COLO829 (cell line): ENCODE measurements at regions not wholly inside any gene's neighbourhood (a gene's known extent, or its start where the extent isn't known, plus 50 kb on each side); places are given as distances from the start of the nearest gene placed in this dataset.

Experiments
- DNase-seq: peaks from one replicate; pipeline ENCODE4 v3.0.0; 2012; ENCODE audit warnings: low spot score

DNA sequence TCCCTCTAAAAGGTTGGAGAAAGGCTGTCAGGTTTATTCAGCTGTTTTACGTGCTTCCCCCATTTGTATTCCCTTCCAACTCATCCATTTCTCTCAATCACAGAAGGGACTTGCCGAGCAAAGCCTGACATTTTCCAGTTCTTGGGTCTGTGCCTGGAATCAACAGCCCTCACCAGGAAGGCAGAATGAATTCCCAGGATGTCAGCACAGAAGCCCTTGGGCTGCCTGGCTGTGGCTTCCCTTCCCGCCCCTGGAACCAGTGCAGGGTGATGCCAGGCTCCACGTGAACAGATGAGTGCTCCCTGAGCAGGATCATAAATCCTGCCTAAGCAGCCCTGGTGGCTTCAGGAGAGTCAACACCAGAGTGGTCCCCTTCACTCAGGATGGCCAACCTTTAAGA lies 86.1 kb upstream of the CD83 start:
- no peak for DNase-seq

DNA sequence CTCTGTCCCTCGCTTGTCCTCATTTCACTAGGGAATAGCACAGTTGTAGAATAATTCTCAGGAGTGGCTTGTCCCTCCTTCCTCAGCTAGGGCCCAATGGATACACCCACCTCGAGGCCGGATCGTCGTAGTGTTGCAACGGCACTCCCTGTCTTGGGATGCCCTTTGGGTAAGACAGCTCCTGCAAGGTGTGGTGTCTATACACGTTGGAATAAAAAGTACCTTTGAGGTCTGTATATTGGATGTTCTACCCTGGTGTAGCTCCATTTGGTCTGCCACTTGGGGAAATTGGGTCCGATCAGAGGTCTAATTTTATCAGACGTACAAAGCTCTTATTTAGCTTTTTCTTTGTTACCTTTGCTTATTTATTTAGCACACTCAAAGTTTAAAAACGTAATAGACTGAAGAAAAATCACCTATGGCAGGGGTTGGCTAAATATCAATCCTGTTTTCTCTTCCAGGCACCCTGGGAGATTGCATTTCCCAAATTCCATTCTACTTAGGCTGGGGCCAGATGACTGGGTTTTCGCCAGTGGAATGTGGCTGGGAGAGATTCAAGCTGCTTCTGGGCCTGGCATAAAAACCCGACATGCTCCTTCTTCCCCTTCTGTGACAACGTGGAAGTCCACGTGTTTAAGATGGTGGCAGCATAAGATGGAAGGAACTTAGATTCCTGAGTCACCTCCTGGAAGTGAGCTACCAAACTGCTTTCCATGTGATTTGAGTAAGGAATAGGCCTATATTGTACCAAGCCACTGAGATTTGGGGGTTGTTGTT lies 82.3 kb upstream of the CD83 start:
- no peak for DNase-seq

DNA sequence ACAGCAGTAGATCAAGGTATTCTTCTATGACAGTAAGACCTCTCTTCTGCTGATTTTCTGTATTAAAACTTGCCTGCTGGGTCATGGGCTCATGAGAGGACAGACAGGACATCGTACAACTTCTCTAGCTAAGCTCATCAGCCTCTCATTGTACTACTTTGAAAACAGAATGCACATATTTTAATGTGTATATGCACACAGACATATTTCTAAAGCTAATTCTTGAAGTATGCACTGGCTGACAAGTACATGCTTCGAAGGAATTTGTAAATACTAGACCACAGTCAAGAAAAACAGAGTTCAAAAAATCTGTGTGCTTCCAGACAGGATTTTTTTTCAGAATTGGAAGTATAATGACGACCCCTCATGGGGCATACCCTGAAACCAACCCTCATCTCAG lies 81.7 kb upstream of the CD83 start:
- DNase-seq: no peak

DNA sequence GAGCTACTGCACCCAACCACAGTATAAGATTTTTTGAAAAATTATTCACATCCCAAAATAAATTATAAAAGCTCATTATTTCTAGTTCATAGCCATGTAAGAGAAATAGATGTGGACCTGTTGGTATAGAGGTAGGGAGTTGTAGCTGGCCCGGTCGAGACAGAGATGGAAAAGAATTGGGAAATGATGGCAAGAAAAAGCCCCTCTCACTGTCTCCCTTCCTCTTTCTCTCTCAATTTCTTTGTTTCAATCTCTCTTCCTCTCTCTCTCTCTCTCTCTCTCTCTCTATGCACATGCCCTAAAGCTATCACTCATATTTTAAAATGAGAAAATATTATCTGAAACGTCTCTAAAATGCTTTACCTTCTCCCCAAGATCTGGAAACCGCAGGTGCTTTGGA lies 80.7 kb upstream of the CD83 start:
- no peak for DNase-seq

DNA sequence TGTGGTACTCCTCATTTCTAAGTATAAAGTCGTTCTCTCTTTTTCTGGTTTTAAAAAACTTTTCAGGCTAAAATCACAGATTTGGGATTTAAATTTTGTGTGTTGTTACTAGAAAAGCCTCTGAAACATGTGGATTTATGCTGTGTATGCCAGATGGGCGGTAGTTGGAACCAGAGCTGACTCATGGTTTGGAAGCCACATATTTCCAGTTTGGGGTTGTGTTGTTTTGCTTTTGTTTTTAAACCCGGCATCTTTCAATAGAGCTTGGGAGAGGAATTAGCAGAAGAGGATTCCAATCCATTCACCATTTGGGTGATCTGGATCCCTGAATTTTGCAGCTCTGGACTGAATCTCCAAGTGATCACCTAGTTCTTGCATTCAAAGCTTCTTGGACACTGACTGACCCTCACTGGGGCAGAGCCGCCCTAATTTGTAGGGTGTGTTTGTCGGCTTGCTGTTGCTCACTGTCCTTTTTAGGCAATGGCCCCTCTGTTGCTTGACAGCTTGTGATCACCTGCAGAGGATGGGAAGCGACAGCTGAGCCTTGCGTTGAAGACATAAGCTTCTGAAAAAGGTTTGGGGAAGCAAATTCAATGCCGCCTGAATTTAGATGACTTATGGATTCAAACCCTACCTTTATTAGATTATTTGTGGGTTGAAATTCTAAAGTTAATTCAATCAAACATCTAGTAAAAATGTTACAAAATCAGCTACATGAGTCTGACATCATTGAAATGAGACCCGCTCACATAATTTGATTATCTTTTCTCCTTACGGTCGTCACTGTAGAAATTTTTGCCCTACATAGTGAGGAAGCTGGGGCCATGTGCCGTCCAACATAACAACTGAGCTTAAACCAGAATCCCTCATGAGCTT lies 79.9 kb upstream of the CD83 start:
- DNase-seq: no peak

DNA sequence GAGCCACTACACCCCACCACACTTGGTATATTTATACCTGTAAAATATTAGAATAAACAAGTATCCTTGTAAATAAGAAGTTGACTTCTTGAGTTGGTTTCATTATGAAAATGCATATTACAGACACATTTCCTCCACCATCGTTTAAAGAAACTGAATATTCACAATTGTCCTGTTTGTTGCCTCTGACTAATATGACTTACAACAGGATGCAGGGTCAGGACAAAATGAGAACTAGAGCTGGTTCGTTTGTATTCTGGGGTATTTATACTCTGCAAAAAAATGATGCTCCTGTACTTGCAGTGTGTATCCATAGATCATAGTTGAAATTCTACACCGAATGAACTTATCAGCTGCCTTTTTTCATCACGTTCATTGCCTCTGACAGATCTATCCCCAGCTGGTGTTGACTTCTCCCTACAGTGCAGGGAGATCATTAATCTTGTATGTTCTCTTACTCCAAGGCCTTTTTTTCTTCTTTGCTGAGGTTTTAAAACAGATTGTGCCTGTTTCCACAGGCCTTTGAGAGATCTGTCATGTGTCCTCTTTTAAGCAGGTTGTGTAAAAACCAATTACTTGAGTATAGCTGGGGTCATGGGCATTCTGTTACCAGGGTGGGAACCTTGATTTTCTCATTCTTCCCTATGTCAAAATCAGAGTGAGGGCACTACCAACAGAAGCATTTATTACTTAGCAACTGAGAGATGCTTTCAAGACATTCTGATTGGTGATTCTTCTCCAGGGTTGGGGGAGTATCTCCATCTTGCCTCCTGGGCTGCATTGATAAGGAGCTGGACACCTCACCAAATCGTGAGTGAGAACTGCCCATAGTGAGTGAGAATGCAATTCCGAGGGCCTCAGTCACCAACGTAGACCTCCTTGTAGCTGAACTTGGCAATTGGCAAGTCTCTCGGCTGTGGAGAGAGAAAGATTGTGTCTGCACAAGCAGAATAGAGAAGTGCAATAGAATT lies 78.8 kb upstream of the CD83 start:
- DNase-seq: no peak

DNA sequence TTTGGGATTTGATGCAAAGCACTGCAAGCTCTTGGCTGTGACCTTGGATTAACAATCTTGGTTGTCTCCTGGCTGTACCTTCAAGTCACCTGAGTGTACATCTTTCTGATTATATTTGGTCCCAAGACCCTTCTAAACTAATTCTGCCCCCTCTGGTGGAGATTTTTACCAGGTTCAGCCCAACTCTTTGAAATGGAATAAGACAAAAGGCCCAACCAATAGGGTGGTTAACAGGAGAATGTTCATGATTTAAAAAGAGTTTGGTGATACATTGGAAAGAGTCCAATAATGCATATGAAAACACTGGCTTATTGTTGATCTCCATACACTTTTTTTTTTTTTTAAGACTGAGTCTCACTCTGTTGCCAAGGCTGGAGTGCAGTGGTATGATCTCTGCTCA lies 77.5 kb upstream of the CD83 start:
- peak; percentile 59 for DNase-seq

DNA sequence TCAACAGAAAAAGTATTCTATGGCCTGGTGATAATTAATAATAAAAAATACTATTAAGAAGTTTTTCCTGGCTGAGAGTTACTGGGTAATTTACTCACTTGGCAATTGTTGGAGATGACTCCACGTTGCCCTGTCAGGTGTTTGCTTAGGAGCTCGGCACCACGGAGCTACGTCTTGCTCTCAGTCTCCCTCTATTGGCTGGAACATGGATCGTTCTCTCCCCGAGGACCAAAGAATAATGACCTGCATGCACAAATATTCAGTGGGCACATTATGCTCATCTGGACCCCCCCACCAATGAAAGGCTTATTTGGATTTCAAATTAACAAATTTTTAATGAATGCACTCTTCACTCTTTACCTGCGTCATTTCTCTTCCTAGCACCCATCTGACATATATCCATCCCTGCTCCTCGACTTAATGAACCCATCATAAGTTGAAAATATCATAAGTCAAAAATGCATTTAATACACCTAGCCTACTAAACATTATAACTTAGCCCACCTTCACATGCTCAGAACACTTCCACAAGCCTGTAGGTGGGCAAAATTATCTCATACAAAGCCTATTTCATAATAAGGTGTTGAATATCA lies 71.0 kb upstream of the CD83 start:
- DNase-seq: peak; percentile 85

DNA sequence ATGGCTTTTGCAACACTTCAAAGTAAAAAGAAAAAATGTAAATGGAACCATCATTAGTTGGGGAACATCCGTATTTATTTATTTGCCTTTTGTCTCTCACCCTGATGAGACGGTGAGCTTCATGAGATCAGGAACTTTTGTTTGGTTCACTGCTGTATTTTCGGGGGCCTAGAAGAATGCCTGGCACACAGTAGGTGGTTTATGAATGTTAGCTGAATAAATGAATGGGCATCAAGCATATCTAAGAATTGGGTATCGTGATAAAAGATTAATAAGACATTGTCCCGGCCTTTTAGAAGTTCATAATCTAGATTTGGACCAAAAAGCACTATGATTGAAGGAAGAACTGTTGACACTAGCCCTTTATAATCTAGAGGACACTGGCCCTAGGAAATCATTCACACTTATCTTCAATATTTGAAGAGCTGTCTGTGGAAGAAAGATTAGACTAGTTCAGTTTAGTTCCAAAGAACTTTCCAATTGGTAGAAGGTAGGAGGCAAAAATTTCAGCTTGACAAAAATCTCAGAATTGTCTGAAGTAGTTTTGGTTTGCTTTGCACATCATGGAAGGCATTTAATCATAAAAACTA lies 70.3 kb upstream of the CD83 start:
- no peak for DNase-seq

DNA sequence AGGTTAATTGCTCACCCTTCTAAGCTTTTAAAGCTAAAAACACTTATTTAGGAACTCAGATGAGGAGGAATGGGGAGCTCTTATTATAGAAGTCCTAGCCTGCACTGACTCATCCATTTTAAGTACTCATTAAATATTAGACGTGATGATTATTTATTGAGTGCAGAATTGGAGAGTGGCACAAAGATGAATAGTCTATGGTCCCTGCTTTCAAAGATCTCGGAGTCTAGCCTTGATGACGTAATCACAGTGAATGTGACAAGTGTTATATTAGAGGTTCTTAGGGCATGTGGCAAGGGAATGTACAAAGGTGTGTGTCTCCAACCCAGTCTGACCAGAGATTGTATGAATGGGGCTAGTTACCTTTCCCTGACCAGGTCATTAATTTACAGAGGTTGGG lies 68.7 kb upstream of the CD83 start:
- DNase-seq: no peak

DNA sequence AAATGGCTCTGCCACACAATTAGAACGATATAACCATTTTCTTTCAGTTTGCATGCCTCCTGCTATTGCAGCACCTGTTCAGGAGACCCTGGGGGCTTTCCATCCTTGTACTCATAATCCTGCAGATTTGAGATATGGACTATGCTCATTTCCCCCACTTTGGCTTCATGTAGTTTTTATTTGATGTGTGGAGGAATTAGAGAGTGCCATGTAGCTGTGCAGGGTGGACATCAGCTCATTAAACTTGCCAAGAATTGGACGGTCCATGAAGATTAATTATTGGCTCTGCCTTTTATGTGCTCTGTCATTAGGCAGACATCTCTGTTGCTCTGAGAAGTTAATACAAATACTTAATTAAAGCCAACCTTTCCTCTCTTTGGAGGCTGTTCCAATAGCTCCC lies 66.2 kb upstream of the CD83 start:
- no peak for DNase-seq

DNA sequence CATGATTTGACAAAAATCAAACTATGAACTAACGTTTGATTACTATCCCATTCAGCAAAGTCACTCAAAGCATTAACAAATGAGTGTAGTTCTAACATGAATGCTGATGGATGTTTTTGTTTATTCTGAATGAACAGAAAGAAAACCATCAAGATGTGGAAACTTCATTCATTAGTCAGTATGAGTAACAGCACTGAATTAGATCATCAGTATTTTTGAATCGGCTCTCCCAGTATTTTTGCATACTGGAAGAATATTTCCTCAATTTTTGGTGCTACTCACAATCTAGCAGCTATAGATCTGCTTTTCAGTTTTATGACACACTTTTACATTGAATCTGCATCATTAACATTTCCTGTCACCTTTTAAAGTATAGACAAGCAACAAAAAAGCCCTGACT lies 63.8 kb upstream of the CD83 start:
- DNase-seq: no peak

DNA sequence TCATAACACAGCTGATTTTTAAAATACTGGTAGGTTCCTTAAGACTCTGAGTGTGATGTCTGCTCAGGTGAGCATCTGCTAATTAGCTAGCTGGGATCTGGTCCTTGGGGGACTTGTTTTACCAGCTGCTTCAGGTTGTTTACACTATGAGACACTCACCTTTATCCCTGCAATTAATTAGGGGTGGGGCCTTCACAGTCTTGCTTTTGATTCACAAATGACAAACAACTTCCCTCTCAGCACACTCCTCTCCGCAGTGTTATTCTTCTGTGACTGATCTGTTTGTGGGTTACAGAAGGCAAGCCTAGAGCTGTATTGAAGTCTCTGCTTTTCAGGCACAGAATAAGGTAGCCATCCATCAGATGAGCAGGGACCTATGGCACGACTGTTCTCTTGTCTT lies 62.0 kb upstream of the CD83 start:
- no peak for DNase-seq

DNA sequence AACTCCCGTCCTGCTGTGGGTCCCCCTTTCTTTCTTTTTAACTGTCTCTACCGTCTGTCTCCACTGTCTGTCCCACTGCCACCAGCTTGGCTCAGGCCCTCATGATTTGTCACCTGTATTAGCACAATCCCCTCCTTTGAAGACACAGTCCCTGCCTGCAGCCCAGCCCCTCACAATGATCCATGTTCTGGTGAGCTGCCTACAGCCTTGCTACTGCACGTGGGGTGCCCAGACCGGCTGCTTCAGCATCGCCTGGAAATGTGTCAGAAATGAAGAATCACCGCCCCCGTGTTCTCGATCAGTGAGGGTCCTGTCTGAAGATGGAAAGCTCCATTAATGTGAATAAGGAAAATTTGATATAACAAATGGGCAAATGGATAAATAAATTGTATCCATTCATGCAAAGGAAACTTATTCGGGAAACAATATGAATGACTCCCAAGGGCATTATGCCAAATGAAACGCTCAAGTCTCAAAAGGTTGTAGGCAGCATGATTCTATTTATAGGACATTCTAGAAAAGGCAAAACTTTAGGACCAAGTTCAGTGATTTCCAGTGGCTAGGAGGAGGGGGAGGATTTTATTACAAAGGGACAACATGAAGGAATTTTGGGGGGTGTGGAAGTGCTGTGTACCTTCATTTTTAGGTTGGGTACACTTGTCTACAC lies 59.4 kb upstream of the CD83 start:
- no peak for DNase-seq

DNA sequence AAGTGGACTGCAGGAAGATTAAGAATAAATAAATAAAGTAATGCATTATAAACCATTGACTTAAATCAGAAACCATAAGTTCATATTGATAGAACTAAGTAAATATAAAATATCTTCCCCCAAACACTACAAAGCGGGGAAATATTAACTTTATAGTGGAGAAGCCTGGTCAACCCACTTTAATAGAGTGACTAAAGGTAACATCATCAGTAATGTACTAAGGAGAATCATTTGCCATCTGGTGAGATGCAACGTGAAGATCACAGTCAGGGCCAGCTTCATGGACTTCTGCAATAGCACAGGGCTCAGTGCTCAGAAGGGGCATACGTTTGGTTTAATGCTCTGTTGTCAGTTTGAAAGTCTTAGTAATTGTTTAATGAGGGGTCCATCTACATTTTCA lies 58.8 kb upstream of the CD83 start:
- no peak for DNase-seq

DNA sequence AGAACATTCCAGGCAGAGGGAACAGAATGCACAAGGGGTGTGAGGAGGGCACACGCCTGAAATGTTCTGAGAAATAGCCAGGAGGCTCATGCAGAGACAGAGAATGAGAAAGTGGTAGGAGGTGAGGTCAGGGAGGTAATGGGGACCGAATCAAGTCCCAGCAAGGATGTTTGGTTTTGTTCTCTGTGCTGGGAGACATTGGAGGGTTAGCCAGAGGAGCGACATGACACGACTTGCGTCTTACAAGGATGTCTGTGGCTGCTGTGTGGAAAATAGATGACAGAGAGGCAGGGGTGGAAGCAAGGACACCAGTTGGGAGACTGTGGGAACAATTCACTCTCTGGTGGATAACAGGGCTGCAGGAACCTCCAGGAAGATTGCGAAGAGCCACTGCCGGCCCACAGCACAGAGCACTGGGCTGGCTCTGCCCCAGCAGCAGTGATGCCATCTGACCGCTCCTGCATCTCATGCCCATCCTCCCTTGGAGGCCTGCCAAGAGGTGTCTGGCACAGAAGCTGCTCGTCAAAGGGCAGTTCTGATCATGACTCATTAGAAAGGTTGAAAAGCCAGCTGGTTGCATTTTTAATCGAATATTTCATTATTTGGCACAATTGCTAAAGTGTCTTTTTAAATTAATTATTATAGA lies 57.7 kb upstream of the CD83 start:
- peak; percentile 81 for DNase-seq

DNA sequence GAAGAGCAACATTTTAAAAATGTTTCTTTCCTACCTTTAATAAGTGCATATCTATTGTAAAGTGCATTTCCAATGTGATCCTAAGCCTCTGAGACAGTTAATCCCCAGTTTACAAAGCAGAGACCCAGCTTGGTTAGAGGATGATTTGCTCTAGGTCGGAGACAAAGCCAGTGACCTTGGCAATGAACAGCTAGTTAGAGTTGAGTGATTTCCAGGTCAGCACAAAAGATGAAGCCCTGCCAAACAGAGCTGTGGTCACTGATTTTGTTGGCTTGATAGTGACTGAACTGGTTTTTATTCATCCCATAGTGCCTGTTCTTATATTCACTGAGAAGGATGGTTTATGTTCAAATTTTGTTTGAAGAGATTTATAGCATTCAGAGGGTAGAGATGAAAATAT lies 56.6 kb upstream of the CD83 start:
- DNase-seq: no peak

DNA sequence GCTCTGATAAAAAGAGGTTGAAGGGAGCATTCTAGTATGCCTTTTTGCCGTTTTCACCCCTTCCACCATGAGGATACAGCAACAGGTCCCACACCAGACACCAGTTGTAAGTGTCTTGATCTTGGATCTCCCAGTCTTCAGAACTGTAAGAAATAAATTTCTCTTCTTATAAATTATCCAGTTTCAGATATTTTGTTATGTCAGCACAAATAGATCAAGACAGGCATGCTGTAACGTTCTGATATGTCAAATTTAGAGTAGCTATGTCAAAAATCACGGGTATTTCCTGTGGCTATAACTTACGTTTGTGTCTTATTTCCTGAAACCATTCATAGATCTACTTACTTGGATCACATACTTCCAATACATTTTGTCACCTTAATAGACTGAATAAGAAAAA lies 55.9 kb upstream of the CD83 start:
- no peak for DNase-seq

DNA sequence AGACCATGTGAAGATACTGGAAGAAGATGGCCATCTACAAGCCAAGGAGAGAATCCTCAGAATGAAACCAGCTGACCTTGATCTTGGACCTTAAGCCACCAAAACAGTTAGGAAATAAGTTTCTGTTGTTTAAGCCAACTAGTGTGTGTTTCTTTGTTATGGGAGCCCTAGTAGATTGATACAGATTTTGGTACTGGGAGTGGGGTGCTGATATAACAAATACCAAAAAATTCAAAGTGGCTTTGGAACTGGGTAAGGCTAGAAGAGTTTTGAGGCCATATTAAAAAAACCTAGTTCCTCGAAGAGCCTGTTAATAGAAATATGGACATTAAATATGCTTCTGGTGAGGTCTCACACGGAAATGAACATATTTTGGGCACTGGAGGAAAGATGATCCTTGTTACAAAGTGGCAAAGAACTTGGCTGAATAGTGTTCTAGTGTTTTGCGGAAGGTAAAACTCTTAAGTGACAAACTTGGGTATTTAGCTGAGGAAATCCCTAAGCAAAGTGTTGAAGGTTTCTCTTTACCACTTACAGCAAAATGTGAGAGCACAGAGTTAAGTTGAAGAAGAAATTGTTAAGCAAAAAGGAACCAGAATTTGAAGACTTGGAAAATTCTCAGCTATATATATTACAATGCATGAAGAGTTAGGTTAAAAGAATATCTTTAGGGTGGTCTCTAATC lies 55.1 kb upstream of the CD83 start:
- no peak for DNase-seq

DNA sequence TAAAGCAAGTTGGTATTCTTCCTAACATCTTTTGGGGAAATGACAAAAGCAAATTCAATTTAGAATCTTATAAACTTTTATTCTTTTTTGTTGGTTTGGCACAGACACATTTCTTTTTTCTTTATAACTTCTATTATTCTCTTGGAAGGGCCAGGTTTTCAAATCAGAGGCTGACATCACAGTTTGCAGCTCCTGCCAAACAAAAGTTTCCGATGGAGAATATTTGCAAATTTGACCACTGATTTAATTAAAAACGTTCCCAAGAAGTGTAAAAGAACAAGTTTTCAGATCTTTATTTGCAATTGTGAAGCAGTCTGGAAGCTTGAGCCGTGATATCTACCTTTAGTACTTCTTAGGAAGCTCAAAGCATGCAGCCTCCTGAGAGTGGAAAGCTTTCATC lies 53.8 kb upstream of the CD83 start:
- no peak for DNase-seq
